Astrocyte of the cerebellum (primary cell): ENCODE measurements at regions not wholly inside any gene's neighbourhood (a gene's known extent, or its start where the extent isn't known, plus 50 kb on each side); places are given as distances from the start of the nearest gene placed in this dataset.

Experiments used
- DNase-seq: peaks from one replicate; pipeline ENCODE4 v3.0.0-alpha.2; 2011; ENCODE audit warnings: low read depth
- H3K4me3 ChIP-seq: 2 replicates; pipeline ENCODE4 v1.5.1; 2011; ENCODE audit warnings: mild to moderate bottlenecking, low read depth, low read length, moderate library complexity
- CTCF ChIP-seq: IDR thresholded peaks from 2 replicates; pipeline ENCODE4 v1.5.1; 2012; ENCODE audit warnings: low read length, low read depth, moderate library complexity, mild to moderate bottlenecking; ENCODE audit errors: missing control alignments
- in situ Hi-C: cut with HindIII; loops from 2 replicates; pipeline ENCODE4 v1.10.0; 2017; ENCODE audit warnings: low sequenced_read_pairs

GRCh38 chr7:42709284-42709683, 202.6 kb downstream of the C7orf25 start:
- no peak for DNase-seq
- H3K4me3 ChIP-seq, result no peak overlapping the region
- in situ Hi-C loops, result no loop called here
- no peak for TF ChIP-seq CTCF

GRCh38 chr7:42704710-42705109, 207.2 kb downstream of the C7orf25 start:
- in situ Hi-C loops, result no loop called here
- DNase-seq, result no peak
- no peak for TF ChIP-seq CTCF
- H3K4me3 ChIP-seq, result no peak overlapping the region

GRCh38 chr7:42702647-42703046, 209.2 kb downstream of the C7orf25 start:
- no peak for TF ChIP-seq CTCF
- no peak for DNase-seq
- in situ Hi-C loops, result no loop called here
- no peak overlapping the region for H3K4me3 ChIP-seq

GRCh38 chr7:42700406-42701327, 211.2 kb downstream of the C7orf25 start:
- TF ChIP-seq CTCF, result no peak
- in situ Hi-C loops, result no loop called here
- no peak for DNase-seq
- no peak overlapping the region for H3K4me3 ChIP-seq

- no peak for TF ChIP-seq CTCF
- in situ Hi-C loops, result no loop called here
- no peak overlapping the region for H3K4me3 ChIP-seq
- no peak for DNase-seq
Observed at GRCh38 chr7:42699380-42700178, 212.3 kb downstream of the C7orf25 start.

GRCh38 chr7:42698600-42699374, 213.1 kb downstream of the C7orf25 start:
- in situ Hi-C loops, result no loop called here
- no peak overlapping the region for H3K4me3 ChIP-seq
- DNase-seq, result no peak
- no peak for TF ChIP-seq CTCF
